ENCODE measurements at regions not wholly inside any gene's neighbourhood (a gene's known extent, or its start where the extent isn't known, plus 50 kb on each side); places are given as distances from the start of the nearest gene placed in this dataset.
"Not testable (repeated sequence)": the region's sequence is repeated elsewhere in the genome, so short reads cannot be mapped to it uniquely, and the experiment has no call there.

- no peak overlapping the region for H3K9ac ChIP-seq (ENCODE audit: low read length)
- H3K36me3 ChIP-seq (ENCODE audit: control insufficient read depth, insufficient read depth, low read length) = no peaks in the 10 kb centered on the region
- H3K27ac ChIP-seq (ENCODE audit: low read depth, low read length) = no peak overlapping the region
- H3K4me1 ChIP-seq (ENCODE audit: control insufficient read depth, insufficient read depth, low read length) = no peaks in the 10 kb centered on the region
- H3K4me3 ChIP-seq (ENCODE audit: low read length) = no peak overlapping the region
- H3K27me3 ChIP-seq (ENCODE audit: control insufficient read depth, insufficient read depth, low read length) = no peaks in the 10 kb centered on the region
Observed at GRCh38 chr7:64469673-64470072, 93.2 kb downstream of the ZNF680 start.

- Histone ChIP-seq H3K4me3 (ENCODE audit: low read length) (no peak overlapping the region), H3K4me1 (ENCODE audit: control insufficient read depth, insufficient read depth, low read length) (no peaks in the 10 kb centered on the region), H3K27me3 (ENCODE audit: control insufficient read depth, insufficient read depth, low read length) (no peaks in the 10 kb centered on the region), H3K27ac (ENCODE audit: low read depth, low read length) (no peak overlapping the region), H3K9ac (ENCODE audit: low read length) (no peak overlapping the region), H3K36me3 (ENCODE audit: control insufficient read depth, insufficient read depth, low read length) (no peaks in the 10 kb centered on the region)
Observed at GRCh38 chr7:64465551-64465950, 97.3 kb downstream of the ZNF680 start.

- peak overlapping the region; percentile 58 for H3K4me3 ChIP-seq (ENCODE audit: low read length)
- no peak overlapping the region for H3K27ac ChIP-seq (ENCODE audit: low read depth, low read length)
- H3K4me1 ChIP-seq (ENCODE audit: control insufficient read depth, insufficient read depth, low read length) = no peaks in the 10 kb centered on the region
- H3K9ac ChIP-seq (ENCODE audit: low read length) = no peak overlapping the region
- H3K36me3 ChIP-seq (ENCODE audit: control insufficient read depth, insufficient read depth, low read length) = no peaks in the 10 kb centered on the region
- H3K27me3 ChIP-seq (ENCODE audit: control insufficient read depth, insufficient read depth, low read length) = no peaks in the 10 kb centered on the region
Observed at GRCh38 chr7:64463636-64464375, 99.1 kb downstream of the ZNF680 start.

- not testable (repeated sequence) for H3K4me3 ChIP-seq (ENCODE audit: low read length); H3K27me3 ChIP-seq (ENCODE audit: control insufficient read depth, insufficient read depth, low read length)
Observed at GRCh38 chr7:64459858-64460257, 103.0 kb downstream of the ZNF680 start.

GRCh38 chr7:64433590-64433989, 119.8 kb downstream of the ZNF736 start:
- Histone ChIP-seq H3K27me3 (ENCODE audit: control insufficient read depth, insufficient read depth, low read length) (no peaks in the 10 kb centered on the region), H3K9ac (ENCODE audit: low read length) (no peak overlapping the region), H3K27ac (ENCODE audit: low read depth, low read length) (no peak overlapping the region)

More at GRCh38 chr7:64459858-64460257, 103.0 kb downstream of the ZNF680 start:
- H3K9ac ChIP-seq (ENCODE audit: low read length); H3K36me3 ChIP-seq (ENCODE audit: control insufficient read depth, insufficient read depth, low read length); H3K4me1 ChIP-seq (ENCODE audit: control insufficient read depth, insufficient read depth, low read length); H3K27ac ChIP-seq (ENCODE audit: low read depth, low read length): not testable (repeated sequence)

GRCh38 chr7:64431838-64432237, 118.1 kb downstream of the ZNF736 start:
- Histone ChIP-seq H3K27ac (ENCODE audit: low read depth, low read length) (no peak overlapping the region), H3K27me3 (ENCODE audit: control insufficient read depth, insufficient read depth, low read length) (no peaks in the 10 kb centered on the region), H3K36me3 (ENCODE audit: control insufficient read depth, insufficient read depth, low read length) (no peaks in the 10 kb centered on the region), H3K4me3 (ENCODE audit: low read length) (no peak overlapping the region), H3K4me1 (ENCODE audit: control insufficient read depth, insufficient read depth, low read length) (no peaks in the 10 kb centered on the region), H3K9ac (ENCODE audit: low read length) (no peak overlapping the region)

More at GRCh38 chr7:64433590-64433989, 119.8 kb downstream of the ZNF736 start:
- Histone ChIP-seq H3K4me3 (ENCODE audit: low read length) (no peak overlapping the region), H3K36me3 (ENCODE audit: control insufficient read depth, insufficient read depth, low read length) (no peaks in the 10 kb centered on the region), H3K4me1 (ENCODE audit: control insufficient read depth, insufficient read depth, low read length) (no peaks in the 10 kb centered on the region)

GRCh38 chr7:64429232-64429631, 115.5 kb downstream of the ZNF736 start:
- no peaks in the 10 kb centered on the region for H3K27me3 ChIP-seq (ENCODE audit: control insufficient read depth, insufficient read depth, low read length)
- H3K27ac ChIP-seq (ENCODE audit: low read depth, low read length) = no peak overlapping the region
- no peaks in the 10 kb centered on the region for H3K36me3 ChIP-seq (ENCODE audit: control insufficient read depth, insufficient read depth, low read length)
- no peak overlapping the region for H3K4me3 ChIP-seq (ENCODE audit: low read length)
- H3K9ac ChIP-seq (ENCODE audit: low read length) = no peak overlapping the region
- no peaks in the 10 kb centered on the region for H3K4me1 ChIP-seq (ENCODE audit: control insufficient read depth, insufficient read depth, low read length)

- H3K4me3 ChIP-seq (ENCODE audit: low read length); H3K27ac ChIP-seq (ENCODE audit: low read depth, low read length); H3K9ac ChIP-seq (ENCODE audit: low read length); H3K4me1 ChIP-seq (ENCODE audit: control insufficient read depth, insufficient read depth, low read length); H3K27me3 ChIP-seq (ENCODE audit: control insufficient read depth, insufficient read depth, low read length); H3K36me3 ChIP-seq (ENCODE audit: control insufficient read depth, insufficient read depth, low read length): not testable (repeated sequence)
Observed at GRCh38 chr7:64425436-64425835, 111.7 kb downstream of the ZNF736 start.

GRCh38 chr7:64407148-64407547, 93.4 kb downstream of the ZNF736 start:
- no peaks in the 10 kb centered on the region for H3K36me3 ChIP-seq (ENCODE audit: control insufficient read depth, insufficient read depth, low read length)
- H3K27ac ChIP-seq (ENCODE audit: low read depth, low read length) = no peak overlapping the region
- no peaks in the 10 kb centered on the region for H3K4me1 ChIP-seq (ENCODE audit: control insufficient read depth, insufficient read depth, low read length)
- no peaks in the 10 kb centered on the region for H3K27me3 ChIP-seq (ENCODE audit: control insufficient read depth, insufficient read depth, low read length)
- no peak overlapping the region for H3K9ac ChIP-seq (ENCODE audit: low read length)
- no peak overlapping the region for H3K4me3 ChIP-seq (ENCODE audit: low read length)

Measured in rectal smooth muscle tissue (tissue), 1 donor.